ENCODE measurements at regions not wholly inside any gene's neighbourhood (a gene's known extent, or its start where the extent isn't known, plus 50 kb on each side); places are given as distances from the start of the nearest gene placed in this dataset.

DNA sequence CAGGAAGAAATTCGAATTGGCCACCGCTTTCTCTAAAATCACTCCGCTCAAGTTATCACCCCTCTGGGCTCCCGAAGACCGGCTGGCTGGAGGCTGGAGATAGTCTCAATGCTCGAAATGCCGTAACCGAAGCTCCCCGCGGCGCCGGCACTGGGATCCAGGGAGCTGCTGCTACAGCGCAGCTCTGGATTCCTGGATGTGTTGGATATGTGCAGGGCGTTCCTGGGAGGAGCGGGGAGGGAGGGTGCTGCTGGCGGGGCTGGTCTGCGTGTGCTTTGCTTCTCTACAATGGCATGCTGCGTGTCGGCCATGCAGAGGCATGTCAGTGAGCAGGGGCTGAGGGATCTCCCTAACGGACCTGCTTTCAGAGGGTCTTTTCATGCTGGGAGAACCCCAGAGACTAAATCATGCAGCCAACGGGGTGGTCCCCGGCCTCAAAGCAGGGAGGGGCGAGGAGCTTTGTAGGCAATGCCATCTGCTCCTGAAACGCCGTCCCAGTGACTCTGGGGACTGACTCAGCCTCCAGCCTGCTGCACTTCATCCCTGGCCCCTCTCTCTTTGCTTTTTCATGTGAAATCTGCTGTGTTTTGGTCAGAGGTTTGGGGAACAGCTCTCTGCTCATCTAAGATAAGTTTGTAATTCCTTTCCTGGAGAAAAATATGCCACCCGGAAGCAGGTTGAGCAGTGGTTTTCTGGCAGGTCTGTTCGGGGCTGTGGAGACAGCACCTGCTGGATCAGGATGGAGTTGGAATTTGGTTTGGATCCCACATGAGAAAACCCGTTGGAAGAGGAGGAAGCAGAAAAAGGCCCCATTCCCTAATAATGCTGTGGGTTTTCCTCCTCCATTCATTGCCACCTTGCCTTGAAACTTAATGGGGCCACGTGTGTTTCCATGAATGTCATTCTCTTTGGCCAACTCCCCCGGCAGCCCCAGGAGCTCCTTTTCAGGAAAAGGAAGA, 311.4 kb downstream of the SEC14L1 start:
- TF ChIP-seq, protein P1, sequence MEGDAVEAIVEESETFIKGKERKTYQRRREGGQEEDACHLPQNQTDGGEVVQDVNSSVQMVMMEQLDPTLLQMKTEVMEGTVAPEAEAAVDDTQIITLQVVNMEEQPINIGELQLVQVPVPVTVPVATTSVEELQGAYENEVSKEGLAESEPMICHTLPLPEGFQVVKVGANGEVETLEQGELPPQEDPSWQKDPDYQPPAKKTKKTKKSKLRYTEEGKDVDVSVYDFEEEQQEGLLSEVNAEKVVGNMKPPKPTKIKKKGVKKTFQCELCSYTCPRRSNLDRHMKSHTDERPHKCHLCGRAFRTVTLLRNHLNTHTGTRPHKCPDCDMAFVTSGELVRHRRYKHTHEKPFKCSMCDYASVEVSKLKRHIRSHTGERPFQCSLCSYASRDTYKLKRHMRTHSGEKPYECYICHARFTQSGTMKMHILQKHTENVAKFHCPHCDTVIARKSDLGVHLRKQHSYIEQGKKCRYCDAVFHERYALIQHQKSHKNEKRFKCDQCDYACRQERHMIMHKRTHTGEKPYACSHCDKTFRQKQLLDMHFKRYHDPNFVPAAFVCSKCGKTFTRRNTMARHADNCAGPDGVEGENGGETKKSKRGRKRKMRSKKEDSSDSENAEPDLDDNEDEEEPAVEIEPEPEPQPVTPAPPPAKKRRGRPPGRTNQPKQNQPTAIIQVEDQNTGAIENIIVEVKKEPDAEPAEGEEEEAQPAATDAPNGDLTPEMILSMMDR (IDR thresholded peaks at IDR 0.05), result no peak
- TF ChIP-seq EP300 (IDR thresholded peaks at IDR 0.05), result no peak
